HT1080 (cell line): ENCODE measurements at regions not wholly inside any gene's neighbourhood (a gene's known extent, or its start where the extent isn't known, plus 50 kb on each side); places are given as distances from the start of the nearest gene placed in this dataset.
"Not testable (repeated sequence)": the region's sequence is repeated elsewhere in the genome, so short reads cannot be mapped to it uniquely, and the experiment has no call there.

ENCODE experiments used
- DNase-seq: peaks from one replicate; pipeline ENCODE4 v3.0.0-alpha.2; 2015; ENCODE audit warnings: low read depth

GRCh38 chr1:121569428-121569827 lies 384.7 kb downstream of the SRGAP2C start:
- no peak for DNase-seq

GRCh38 chr1:121573881-121574504 lies 389.2 kb downstream of the SRGAP2C start:
- peak; percentile 47 for DNase-seq

- not testable (repeated sequence) for DNase-seq
These were observed 389.7 kb downstream of the SRGAP2C start for GRCh38 chr1:121574505-121574899.

GRCh38 chr1:121582898-121583297 lies 398.1 kb downstream of the SRGAP2C start:
- not testable (repeated sequence) for DNase-seq

- DNase-seq, result peak; percentile 26
These were observed 401.8 kb downstream of the SRGAP2C start for GRCh38 chr1:121586369-121587229.

GRCh38 chr1:121587230-121587569 lies 402.4 kb downstream of the SRGAP2C start:
- no peak for DNase-seq

- peak; percentile 38 for DNase-seq
These were observed 403.0 kb downstream of the SRGAP2C start for GRCh38 chr1:121587777-121588176.

GRCh38 chr1:121594096-121594495 lies 409.3 kb downstream of the SRGAP2C start:
- DNase-seq, result no peak

- DNase-seq, result no peak
These were observed 410.3 kb downstream of the SRGAP2C start for GRCh38 chr1:121595089-121595488.

GRCh38 chr1:121604843-121605444 lies 420.2 kb downstream of the SRGAP2C start:
- DNase-seq, result not testable (repeated sequence)

- not testable (repeated sequence) for DNase-seq
These were observed 422.7 kb downstream of the SRGAP2C start for GRCh38 chr1:121607499-121607898.
